ENCODE measurements at regions not wholly inside any gene's neighbourhood (a gene's known extent, or its start where the extent isn't known, plus 50 kb on each side); places are given as distances from the start of the nearest gene placed in this dataset.

DNA sequence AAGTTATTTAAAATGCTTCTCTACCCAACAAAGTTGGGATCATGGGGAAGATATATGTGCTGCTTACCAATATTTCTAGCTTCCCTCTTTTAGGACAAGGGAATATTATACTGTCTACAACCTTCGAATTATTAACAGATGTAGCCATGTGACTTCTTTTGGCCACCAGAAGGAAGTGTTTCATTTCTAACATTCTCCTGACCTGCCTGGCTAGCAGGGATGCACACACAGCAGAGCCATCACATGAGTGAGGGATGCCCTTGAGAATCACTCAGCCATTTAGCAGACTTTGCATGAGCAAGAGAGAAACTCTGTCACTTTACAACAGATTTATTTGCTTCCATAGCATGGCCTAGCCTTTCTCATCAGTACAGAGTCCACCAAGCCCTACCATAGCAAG is 230.7 kb upstream of the MARCKS start:
- DNase-seq (ENCODE audit: low read depth, low spot score), result no peak
- no TSS peak for BruUV-seq (replicated peaks)
- Histone ChIP-seq H4K20me1 (ENCODE audit: insufficient read depth) (no peaks in the 10 kb centered on the region), H3K9me2 (ENCODE audit: insufficient read depth) (no peaks in the 10 kb centered on the region), H3K79me2 (ENCODE audit: insufficient read depth, low read length) (no peaks in the 10 kb centered on the region), H3K27me3 (ENCODE audit: insufficient read depth, low read length) (no peaks in the 10 kb centered on the region), H3K9ac (ENCODE audit: low read length) (no peak overlapping the region), H2AFZ (ENCODE audit: low read depth, low read length, poor library complexity, severe bottlenecking) (no peak overlapping the region), H3K36me3 (ENCODE audit: control insufficient read depth in 1 of 2, insufficient read depth in 2 of 2, low read length in 2 of 2) (no peaks in the 10 kb centered on the region), H3K27ac (ENCODE audit: low read depth, low read length) (no peak overlapping the region), H3K4me2 (ENCODE audit: low read length) (no peak overlapping the region), H3K4me3 (replicated peaks in 1 of 2; ENCODE audit: low read depth in 1 of 2, low read length in 2 of 2) (no peak overlapping the region), H3K9me3 (ENCODE audit: control insufficient read depth in 1 of 2, insufficient read depth in 1 of 2, low read depth in 1 of 2, low read length in 2 of 2) (no peaks in the 10 kb centered on the region), H3K4me1 (ENCODE audit: control insufficient read depth in 1 of 2, insufficient read depth in 2 of 2, low read length in 2 of 2) (peaks cover 0 to 7% of the 10 kb centered on the region in 2 experiments; a peak in 2 of 4 replicates)
- TF ChIP-seq POLR2AphosphoS5 (IDR thresholded peaks at IDR 0.05; ENCODE audit: low read depth, low read length) (no peak), RAD21 (IDR thresholded peaks at IDR 0.05; ENCODE audit: low read depth) (peak; percentile 18; the same call in 1 of the 2 replicates)
- ChIA-PET RAD21 (ENCODE audit: low non-redundant PET in 1 of 2, low total read pairs in 2 of 2, uncharacterized antibody in 2 of 2, unreplicated experiment in 2 of 2) (no interaction called here), CTCF (interaction anchor here (0.5 kb wide), 1 partner anchor 35 kb away, joined by 3 read pairs; no protein-coding TSS in a partner anchor), POLR2A (no interaction called here)
- ATAC-seq, result no peak
- intact Hi-C loops (cut with micrococcal nuclease), result no loop called here

- Histone ChIP-seq H2AFZ (ENCODE audit: low read depth, low read length, poor library complexity, severe bottlenecking) (no peak overlapping the region), H3K4me3 (replicated peaks in 1 of 2; ENCODE audit: low read depth in 1 of 2, low read length in 2 of 2) (no peak overlapping the region), H4K20me1 (ENCODE audit: insufficient read depth) (no peaks in the 10 kb centered on the region), H3K4me1 (ENCODE audit: control insufficient read depth in 1 of 2, insufficient read depth in 2 of 2, low read length in 2 of 2) (peaks cover 1 to 17% of the 10 kb centered on the region in 2 experiments), H3K9ac (ENCODE audit: low read length) (no peak overlapping the region), H3K79me2 (ENCODE audit: insufficient read depth, low read length) (no peaks in the 10 kb centered on the region), H3K36me3 (ENCODE audit: control insufficient read depth in 1 of 2, insufficient read depth in 2 of 2, low read length in 2 of 2) (no peaks in the 10 kb centered on the region), H3K9me3 (ENCODE audit: control insufficient read depth in 1 of 2, insufficient read depth in 1 of 2, low read depth in 1 of 2, low read length in 2 of 2) (no peaks in the 10 kb centered on the region), H3K4me2 (ENCODE audit: low read length) (no peak overlapping the region), H3K27ac (ENCODE audit: low read depth, low read length) (no peak overlapping the region), H3K27me3 (ENCODE audit: insufficient read depth, low read length) (no peaks in the 10 kb centered on the region), H3K9me2 (ENCODE audit: insufficient read depth) (no peaks in the 10 kb centered on the region)
- BruUV-seq (replicated peaks), result no TSS peak
- ChIA-PET RAD21 (ENCODE audit: low non-redundant PET in 1 of 2, low total read pairs in 2 of 2, uncharacterized antibody in 2 of 2, unreplicated experiment in 2 of 2) (no interaction called here), POLR2A (no interaction called here), CTCF (no interaction called here)
- no peak for ATAC-seq
- TF ChIP-seq CTCF (IDR thresholded peaks at IDR 0.05 in 2 of 3, conservative IDR thresholded peaks at IDR 0.05 in 1 of 3; ENCODE audit: borderline replicate concordance in 1 of 3, insufficient read depth in 1 of 3, low read depth in 2 of 3, low read length in 2 of 3) (no peak), SIN3A (IDR thresholded peaks at IDR 0.05; ENCODE audit: low read depth) (no peak), FOSL1 (IDR thresholded peaks at IDR 0.05; ENCODE audit: low read depth) (no peak), SRF (IDR thresholded peaks at IDR 0.05; ENCODE audit: low read depth) (no peak), ATF3 (IDR thresholded peaks at IDR 0.05) (no peak), SP1 (IDR thresholded peaks at IDR 0.05; ENCODE audit: low read depth) (no peak)
- TF ChIP-seq, protein P1, sequence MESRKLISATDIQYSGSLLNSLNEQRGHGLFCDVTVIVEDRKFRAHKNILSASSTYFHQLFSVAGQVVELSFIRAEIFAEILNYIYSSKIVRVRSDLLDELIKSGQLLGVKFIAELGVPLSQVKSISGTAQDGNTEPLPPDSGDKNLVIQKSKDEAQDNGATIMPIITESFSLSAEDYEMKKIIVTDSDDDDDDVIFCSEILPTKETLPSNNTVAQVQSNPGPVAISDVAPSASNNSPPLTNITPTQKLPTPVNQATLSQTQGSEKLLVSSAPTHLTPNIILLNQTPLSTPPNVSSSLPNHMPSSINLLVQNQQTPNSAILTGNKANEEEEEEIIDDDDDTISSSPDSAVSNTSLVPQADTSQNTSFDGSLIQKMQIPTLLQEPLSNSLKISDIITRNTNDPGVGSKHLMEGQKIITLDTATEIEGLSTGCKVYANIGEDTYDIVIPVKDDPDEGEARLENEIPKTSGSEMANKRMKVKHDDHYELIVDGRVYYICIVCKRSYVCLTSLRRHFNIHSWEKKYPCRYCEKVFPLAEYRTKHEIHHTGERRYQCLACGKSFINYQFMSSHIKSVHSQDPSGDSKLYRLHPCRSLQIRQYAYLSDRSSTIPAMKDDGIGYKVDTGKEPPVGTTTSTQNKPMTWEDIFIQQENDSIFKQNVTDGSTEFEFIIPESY (IDR thresholded peaks at IDR 0.05; ENCODE audit: extremely low read depth, insufficient replicate concordance, low read length), result no peak
- intact Hi-C loops (cut with micrococcal nuclease), result no loop called here
- no peak for DNase-seq (ENCODE audit: low read depth, low spot score)
Measured at GRCh38 chr6:113627480-113627879, 229.7 kb upstream of the MARCKS start.
